HFF-Myc (cell line): ENCODE measurements at regions not wholly inside any gene's neighbourhood (a gene's known extent, or its start where the extent isn't known, plus 50 kb on each side); places are given as distances from the start of the nearest gene placed in this dataset.

Experiments
- DNase-seq: peaks from one replicate; pipeline ENCODE4 v3.0.0-alpha.2; 2011; ENCODE audit warnings: low read depth; ENCODE audit errors: extremely low read depth
- H3K4me3 ChIP-seq: replicated peaks from 2 replicates; pipeline ENCODE4 v1.5.1; 2011; ENCODE audit warnings: low read depth, mild to moderate bottlenecking, control low read depth, low read length
- TF ChIP-seq, protein P1 (sequence below): IDR thresholded peaks from 2 replicates; pipeline ENCODE4 v1.5.1; 2012; ENCODE audit warnings: mild to moderate bottlenecking, low read depth, low read length, control low read depth; ENCODE audit errors: missing control alignments

GRCh38 chr6:144637541-144637940, 352.4 kb downstream of the UTRN start:
- H3K4me3 ChIP-seq, result no peak overlapping the region
- TF ChIP-seq, protein P1, sequence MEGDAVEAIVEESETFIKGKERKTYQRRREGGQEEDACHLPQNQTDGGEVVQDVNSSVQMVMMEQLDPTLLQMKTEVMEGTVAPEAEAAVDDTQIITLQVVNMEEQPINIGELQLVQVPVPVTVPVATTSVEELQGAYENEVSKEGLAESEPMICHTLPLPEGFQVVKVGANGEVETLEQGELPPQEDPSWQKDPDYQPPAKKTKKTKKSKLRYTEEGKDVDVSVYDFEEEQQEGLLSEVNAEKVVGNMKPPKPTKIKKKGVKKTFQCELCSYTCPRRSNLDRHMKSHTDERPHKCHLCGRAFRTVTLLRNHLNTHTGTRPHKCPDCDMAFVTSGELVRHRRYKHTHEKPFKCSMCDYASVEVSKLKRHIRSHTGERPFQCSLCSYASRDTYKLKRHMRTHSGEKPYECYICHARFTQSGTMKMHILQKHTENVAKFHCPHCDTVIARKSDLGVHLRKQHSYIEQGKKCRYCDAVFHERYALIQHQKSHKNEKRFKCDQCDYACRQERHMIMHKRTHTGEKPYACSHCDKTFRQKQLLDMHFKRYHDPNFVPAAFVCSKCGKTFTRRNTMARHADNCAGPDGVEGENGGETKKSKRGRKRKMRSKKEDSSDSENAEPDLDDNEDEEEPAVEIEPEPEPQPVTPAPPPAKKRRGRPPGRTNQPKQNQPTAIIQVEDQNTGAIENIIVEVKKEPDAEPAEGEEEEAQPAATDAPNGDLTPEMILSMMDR, result no peak
- no peak for DNase-seq

DNA sequence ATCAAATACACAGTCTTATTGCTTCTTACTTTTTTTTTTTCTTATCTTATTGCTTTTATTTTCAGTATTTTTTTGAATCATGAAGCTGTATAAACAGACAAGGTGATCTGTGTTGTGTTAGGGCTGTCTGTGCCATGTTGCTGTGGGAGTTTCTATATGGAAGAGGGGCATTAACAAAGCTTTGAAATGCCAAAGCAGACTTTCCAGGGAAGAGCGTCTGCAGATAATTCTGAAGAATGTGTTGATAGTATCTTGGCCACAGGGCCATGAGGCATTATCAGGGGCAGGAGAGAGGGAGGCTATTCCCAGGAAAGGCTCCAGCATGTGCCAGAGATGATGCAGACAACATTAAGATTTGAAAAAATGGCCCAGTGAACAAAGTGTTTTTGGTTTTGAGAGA, 354.5 kb downstream of the UTRN start:
- no peak for DNase-seq
- TF ChIP-seq, protein P1, result no peak
- H3K4me3 ChIP-seq, result no peak overlapping the region

DNA sequence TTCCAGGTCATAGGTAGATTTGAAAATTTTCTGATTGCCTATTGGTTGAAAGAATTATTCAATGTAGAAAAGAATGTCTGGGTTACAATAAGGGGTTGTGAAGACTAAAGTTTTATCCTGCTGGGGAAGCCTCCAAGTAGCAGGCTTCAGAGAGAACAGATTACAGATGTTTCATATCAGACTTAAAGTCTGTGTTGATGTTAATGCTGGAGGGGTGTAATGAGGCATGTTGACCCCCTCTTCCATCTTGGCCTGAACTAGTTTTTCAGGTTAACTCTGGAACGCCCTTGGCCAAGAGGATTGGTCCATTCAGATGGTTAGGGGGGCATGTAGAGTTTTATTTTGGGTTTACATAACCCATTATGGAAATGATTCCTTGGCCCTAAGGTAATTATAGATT, 356.2 kb downstream of the UTRN start:
- DNase-seq, result no peak
- TF ChIP-seq, protein P1, result no peak
- H3K4me3 ChIP-seq, result no peak overlapping the region

GRCh38 chr6:144644776-144645175, 359.6 kb downstream of the UTRN start:
- H3K4me3 ChIP-seq, result no peak overlapping the region
- TF ChIP-seq, protein P1, result no peak
- no peak for DNase-seq

GRCh38 chr6:144646093-144647056, 361.2 kb downstream of the UTRN start:
- DNase-seq, result no peak
- no peak overlapping the region for H3K4me3 ChIP-seq
- TF ChIP-seq, protein P1, result no peak

- H3K4me3 ChIP-seq, result no peak overlapping the region
- TF ChIP-seq, protein P1, result no peak
- DNase-seq, result no peak
Measured at GRCh38 chr6:144647406-144647964, 362.4 kb downstream of the UTRN start.
